ENCODE measurements at regions not wholly inside any gene's neighbourhood (a gene's known extent, or its start where the extent isn't known, plus 50 kb on each side); places are given as distances from the start of the nearest gene placed in this dataset.

GRCh38 chr7:125149151-125149550, 219.5 kb upstream of the POT1 start:
- no peak overlapping the region for H3K4me3 ChIP-seq (ENCODE audit: low read depth, low read length)
- TF ChIP-seq CTCF (IDR thresholded peaks at IDR 0.05; ENCODE audit: low read depth, low read length), result no peak
- in situ Hi-C loops (cut with HindIII; ENCODE audit: low sequenced_read_pairs), result no loop called here
- DNase-seq (ENCODE audit: low read depth, low spot score), result peak; percentile 48

GRCh38 chr7:125147047-125147446, 217.4 kb upstream of the POT1 start:
- no peak for TF ChIP-seq CTCF (IDR thresholded peaks at IDR 0.05; ENCODE audit: low read depth, low read length)
- no peak for DNase-seq (ENCODE audit: low read depth, low spot score)
- in situ Hi-C loops (cut with HindIII; ENCODE audit: low sequenced_read_pairs), result no loop called here

GRCh38 chr7:125136755-125137532, 207.3 kb upstream of the POT1 start:
- in situ Hi-C loops (cut with HindIII; ENCODE audit: low sequenced_read_pairs), result no loop called here
- peak; percentile 64 for DNase-seq (ENCODE audit: low read depth, low spot score)
- no peak overlapping the region for H3K4me3 ChIP-seq (ENCODE audit: low read depth, low read length)
- TF ChIP-seq CTCF (IDR thresholded peaks at IDR 0.05; ENCODE audit: low read depth, low read length), result no peak

More at GRCh38 chr7:125147047-125147446, 217.4 kb upstream of the POT1 start:
- H3K4me3 ChIP-seq (ENCODE audit: low read depth, low read length), result no peak overlapping the region

- no peak overlapping the region for H3K4me3 ChIP-seq (ENCODE audit: low read depth, low read length)
- no peak for TF ChIP-seq CTCF (IDR thresholded peaks at IDR 0.05; ENCODE audit: low read depth, low read length)
- no peak for DNase-seq (ENCODE audit: low read depth, low spot score)
- in situ Hi-C loops (cut with HindIII; ENCODE audit: low sequenced_read_pairs), result no loop called here
Observed at GRCh38 chr7:125136341-125136740, 206.7 kb upstream of the POT1 start.

- H3K4me3 ChIP-seq (ENCODE audit: low read depth, low read length), result no peak overlapping the region
- TF ChIP-seq CTCF (IDR thresholded peaks at IDR 0.05; ENCODE audit: low read depth, low read length), result no peak
- DNase-seq (ENCODE audit: low read depth, low spot score), result no peak
- in situ Hi-C loops (cut with HindIII; ENCODE audit: low sequenced_read_pairs), result no loop called here
Observed at GRCh38 chr7:125130173-125130572, 200.5 kb upstream of the POT1 start.

GRCh38 chr7:125127304-125127703, 197.7 kb upstream of the POT1 start:
- no peak for TF ChIP-seq CTCF (IDR thresholded peaks at IDR 0.05; ENCODE audit: low read depth, low read length)
- in situ Hi-C loops (cut with HindIII; ENCODE audit: low sequenced_read_pairs), result no loop called here
- H3K4me3 ChIP-seq (ENCODE audit: low read depth, low read length), result no peak overlapping the region
- DNase-seq (ENCODE audit: low read depth, low spot score), result no peak
